Adipose tissue (tissue), 3 donors: ENCODE measurements at regions not wholly inside any gene's neighbourhood (a gene's known extent, or its start where the extent isn't known, plus 50 kb on each side); places are given as distances from the start of the nearest gene placed in this dataset.

Experiments used
- H3K27ac ChIP-seq: one replicate; pipeline ENCODE4 v1.5.1; 2013; ENCODE audit warnings: low read depth, low read length
- WGBS, 3 donors: extraction: QIAGEN DNeasy Blood & Tissue Kit; methylation state at CpG; one replicate each; pipeline ENCODE4 v1.1.7; 2013; 5-methylcytosine and 5-hydroxymethylcytosine counted together
- donor health status: healthy with polysubstance abuse.
- donor health status: Bipolar disorder and iron deficiency.
- donor health status: healthy.

DNA sequence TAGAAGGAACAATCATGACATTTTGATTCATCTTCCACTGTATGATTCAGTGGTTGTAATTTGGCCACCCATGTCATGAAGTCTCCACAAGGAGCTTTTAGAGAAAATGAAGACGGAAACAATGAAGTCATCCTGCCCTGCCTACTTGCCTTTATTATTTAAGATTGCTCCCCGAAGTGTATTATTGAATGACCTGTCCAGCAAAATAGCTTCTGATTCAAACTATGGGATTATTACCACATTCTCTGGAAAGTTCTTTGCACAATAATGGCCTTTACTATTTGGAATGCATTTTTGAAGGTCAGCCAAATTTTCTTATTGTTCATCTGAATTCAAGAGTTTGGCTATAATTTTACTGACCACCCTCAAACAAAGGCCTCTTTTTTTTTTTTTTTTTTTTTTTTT is 77.8 kb upstream of the RFC3 start:
- WGBS, 3 donors: 54 to 69% (median 58%) methylated on average over 2 of the region's 2 CpGs
- H3K27ac ChIP-seq: no peak overlapping the region

DNA sequence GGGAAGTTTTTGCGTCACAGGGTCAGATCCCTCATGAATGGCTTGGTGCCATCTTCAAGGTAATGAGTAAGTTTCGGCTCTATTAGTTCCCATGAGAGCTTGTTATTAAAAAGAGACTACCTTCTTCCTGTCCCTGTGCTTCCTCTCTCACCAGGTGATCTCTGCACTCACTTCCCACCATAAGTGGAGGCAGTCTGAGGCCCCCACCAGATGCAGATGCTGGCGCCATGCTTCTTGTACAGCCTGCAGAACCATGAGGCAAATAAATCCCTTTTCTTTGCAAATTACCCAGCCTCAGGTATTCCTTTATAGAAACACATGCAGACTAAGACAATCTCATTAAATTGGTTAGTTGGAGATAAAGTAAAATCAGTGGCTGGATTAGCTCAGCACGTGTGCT is 75.6 kb upstream of the RFC3 start:
- 86 to 94% (median 87%) methylated on average over 4 of the region's 4 CpGs for WGBS, 3 donors
- H3K27ac ChIP-seq: no peak overlapping the region

DNA sequence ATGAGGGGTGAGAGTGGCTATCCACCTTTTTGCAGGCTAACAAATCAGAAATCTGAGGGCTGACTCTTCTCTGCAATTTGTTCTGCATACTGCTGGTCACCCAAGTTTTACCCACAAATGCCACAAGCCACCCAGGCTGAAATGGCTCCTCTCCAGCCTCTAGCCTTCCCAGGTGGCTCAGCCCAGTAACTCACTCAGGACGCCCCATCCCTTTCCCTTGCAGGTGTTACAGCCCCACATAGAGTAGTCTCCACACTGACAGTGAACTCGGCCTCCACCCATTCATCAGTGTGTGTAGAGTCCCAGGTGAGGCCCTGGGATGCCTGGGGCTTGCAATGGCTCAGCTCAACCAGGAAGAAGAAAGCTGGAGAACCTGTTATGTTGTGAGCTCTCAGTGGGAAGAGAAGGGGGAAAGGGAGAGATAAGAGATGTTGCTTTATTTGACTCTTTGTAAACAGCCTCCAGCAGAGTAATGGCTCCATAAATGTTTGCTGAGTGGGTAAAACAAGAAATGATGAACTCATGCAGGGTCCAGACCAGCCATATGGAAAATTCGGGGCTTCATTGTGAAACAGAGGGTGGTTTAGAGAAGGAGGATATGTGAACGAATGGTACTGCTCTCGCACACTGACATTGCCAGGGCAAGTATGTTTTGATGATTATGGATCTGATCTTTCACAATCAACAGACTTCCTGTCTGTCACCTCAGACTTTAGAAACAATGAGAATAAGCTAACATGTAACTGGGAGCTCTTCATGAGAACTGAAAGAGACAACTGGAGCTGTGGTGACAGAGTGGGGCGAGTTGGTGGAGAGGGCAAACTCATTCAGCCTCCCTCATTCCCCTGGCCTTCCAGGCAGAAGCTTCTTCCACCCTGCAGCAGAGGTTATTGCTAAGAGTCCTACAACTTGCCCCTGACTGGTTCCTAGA is 74.2 kb upstream of the RFC3 start:
- WGBS, 3 donors: 59 to 85% (median 69%) methylated on average over 6 of the region's 6 CpGs
- no peak overlapping the region for H3K27ac ChIP-seq

DNA sequence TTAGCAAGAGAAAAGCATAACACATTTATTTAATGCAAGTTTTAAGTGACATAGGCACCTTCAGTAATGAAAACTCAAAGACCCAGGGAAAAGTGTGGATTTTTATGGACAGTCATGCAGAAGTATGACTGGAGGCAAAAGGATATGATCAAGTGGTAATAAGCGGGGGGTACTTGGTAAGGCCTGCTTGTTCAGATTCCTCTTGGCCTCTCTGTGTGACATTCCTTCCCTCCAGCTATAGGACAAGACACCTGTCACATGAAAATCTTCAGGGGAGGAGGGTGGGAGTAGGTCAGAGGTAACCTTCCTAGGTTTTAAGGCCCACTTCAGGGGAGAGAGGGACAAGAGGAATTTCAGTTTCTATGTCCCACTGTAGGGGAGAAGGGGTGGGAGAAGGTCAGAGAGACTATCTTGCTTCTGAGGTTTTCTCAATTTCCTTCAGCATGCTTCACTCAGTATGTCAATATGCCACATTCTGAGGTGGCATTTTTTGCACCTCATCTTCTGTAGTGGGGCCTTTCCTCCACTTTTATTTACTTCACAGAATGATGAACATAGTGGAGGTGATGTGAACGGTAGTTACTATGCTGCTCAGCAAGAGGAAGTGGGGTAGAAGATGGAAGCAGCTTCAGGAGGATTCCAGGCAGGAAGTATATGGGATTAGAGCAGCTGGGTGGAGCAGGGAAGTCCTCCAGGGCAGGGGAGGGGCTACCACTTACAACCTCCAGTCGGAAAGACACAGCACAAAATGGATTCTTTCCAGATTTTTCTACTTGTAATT is 73.2 kb upstream of the RFC3 start:
- H3K27ac ChIP-seq: no peak overlapping the region
- 51 to 61% (median 59%) methylated on average over 3 of the region's 3 CpGs for WGBS, 3 donors

DNA sequence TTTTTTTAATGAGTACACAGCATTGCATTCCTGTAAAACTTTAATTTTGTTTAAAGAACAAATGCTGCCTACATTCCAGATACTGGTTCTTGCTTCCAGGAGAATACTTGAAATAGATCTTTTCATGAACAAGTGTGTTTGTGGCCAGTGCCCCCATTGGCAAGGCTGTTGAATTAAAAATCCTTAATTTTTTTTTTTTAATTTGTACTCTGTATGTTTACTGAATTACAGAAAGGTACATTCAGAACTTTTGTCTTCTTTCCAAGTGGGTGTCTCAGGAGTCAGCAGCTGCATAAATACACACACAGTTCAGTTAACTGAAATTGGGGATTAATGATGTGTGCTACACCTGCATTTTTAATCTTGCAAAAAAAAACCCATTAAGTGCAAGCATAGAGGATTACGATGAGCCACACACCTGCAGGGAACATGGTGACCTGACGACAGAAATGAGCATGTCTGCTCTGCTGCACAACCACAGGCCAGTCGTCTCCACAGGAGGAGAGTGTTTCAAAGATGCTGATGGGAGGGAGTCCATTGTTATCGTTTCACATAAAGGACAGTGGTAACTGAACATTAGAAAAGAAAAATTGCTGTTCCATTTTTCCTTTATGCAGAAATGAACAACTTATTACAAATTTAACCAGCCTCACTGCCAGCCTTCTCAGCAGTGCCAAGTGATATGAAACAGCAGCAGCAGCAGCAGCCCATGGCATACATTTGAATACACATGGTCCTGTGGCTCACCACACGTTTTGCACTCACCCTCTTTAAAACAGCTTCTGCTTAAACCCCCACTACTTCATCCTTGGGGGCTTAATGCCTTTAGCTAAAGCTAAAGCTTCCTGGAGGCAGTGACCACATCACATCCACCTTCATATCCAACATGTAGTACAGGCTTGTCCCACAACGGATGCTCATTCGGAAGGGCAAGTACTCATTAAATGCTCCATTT is 72.3 kb upstream of the RFC3 start:
- no peak overlapping the region for H3K27ac ChIP-seq
- 62 to 84% (median 78%) methylated on average over 7 of the region's 7 CpGs for WGBS, 3 donors

DNA sequence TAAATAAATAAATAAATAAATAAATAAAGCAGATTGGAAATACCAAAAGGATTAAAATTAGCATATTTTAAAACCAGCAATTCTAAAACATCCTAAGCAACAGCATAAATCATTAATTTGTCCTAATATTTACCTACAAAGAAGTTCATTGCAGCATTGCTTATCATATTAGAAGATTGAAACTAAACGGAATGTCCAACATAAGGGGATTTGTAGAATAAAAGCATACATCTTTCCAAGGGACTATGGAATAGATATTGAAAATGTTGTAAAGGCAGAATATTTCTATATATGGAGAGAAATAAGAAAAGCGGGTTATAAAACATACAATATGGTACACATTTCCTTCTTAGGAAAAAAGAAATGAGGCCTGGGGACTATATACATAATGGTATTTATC is 71.1 kb upstream of the RFC3 start:
- 95 to 98% (median 95%) methylated on average over 2 of the region's 2 CpGs for WGBS, 3 donors
- no peak overlapping the region for H3K27ac ChIP-seq

DNA sequence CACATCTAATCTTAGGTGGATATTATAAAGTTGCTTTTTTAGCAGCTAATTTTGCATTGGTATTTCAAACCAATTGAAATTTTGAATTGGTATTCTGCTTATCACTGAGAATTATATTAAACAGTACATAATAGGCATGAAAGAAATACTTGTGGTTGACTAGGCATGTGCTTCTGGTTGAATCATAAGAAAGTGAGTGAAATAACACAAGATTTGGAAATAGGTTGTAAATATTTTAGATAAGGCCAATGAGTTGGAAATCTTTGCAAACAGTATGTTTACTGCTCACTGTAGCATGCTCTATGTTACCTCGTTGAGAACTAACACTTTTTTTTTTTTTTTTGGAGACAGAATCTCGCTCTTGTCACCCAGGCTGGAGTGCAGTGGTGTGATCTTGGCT is 66.8 kb upstream of the RFC3 start:
- WGBS, 3 donors: 46 to 60% (median 52%) methylated on average over 2 of the region's 2 CpGs
- no peak overlapping the region for H3K27ac ChIP-seq

DNA sequence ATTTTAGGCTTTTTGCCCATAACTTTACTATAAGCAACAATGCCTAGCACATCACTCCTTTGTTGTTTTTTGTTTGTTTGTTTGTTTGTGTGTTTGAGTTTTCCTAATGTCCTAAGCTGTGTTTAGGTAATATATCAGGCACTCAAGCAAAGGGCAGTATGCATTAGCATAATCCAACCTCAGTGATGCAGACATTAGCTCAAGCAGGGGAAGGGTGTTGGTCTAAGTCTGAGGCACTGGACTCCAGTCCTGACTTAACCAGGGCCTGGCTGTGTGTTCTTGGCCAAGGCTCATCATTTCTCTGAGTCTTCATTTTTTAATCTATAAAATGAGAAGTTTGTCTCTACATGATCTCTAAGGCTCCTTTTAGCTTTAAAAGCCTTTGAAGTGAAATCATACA is 65.9 kb upstream of the RFC3 start:
- H3K27ac ChIP-seq: no peak overlapping the region

DNA sequence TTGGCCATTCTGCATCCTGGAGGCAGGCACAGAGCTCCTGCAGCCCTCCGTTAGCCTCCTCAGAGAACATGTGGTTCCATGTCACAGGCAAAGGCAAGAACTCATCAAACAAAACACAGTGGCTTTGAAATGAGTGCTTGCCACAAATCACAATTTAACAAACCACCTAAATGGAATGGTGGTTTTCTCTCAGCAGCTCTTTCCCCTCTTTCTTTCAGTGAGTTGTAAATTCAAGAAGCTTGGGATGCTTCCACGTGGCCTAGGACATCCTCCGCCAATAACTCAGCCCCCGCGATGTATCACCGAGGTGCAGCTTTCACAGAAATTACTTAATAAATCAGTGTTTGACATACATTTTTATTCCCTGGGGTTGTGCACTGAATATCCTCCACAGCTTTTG is 65.4 kb upstream of the RFC3 start:
- no peak overlapping the region for H3K27ac ChIP-seq
- 84 to 92% (median 89%) methylated on average over 6 of the region's 6 CpGs for WGBS, 3 donors

DNA sequence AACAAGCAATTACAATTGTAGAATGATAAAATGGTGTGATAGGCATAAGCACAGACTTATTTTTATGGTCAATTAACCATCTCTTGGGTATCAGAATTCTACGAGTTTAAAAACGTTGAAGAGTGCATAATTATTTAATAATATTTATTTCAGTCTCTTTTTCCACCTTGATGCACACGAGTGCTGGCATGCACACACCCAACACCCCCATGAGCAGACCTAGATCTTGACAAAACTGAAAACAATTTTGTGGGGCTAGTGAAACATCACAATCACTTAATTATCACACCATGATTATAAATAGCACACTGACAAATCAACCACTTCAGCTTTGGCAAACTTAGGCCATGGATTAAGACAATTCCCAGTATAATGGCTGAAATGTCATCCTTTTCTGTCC is 61.0 kb upstream of the RFC3 start:
- no peak overlapping the region for H3K27ac ChIP-seq
- WGBS, 3 donors: 84 to 89% (median 87%) methylated on average over 3 of the region's 3 CpGs

DNA sequence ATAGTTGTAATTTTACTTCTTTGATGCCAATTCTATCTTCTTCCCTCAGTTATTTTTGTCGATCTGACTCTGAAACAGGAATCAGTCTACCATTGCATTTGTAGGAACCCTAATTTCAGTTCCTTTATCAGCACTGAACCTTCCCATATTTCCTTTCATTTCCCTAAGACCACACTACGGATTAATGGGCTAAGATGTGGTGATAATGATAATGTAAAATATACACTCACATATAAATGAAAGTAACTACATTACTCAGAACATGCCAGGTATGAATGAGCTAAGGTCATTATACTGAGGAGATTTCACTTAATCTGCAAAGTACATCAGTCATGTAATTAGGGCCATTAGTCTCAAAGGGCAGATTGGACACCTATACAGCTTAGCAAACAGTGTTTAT is 60.2 kb upstream of the RFC3 start:
- 76 to 94% (median 77%) methylated on average over 2 of the region's 2 CpGs for WGBS, 3 donors
- no peak overlapping the region for H3K27ac ChIP-seq

DNA sequence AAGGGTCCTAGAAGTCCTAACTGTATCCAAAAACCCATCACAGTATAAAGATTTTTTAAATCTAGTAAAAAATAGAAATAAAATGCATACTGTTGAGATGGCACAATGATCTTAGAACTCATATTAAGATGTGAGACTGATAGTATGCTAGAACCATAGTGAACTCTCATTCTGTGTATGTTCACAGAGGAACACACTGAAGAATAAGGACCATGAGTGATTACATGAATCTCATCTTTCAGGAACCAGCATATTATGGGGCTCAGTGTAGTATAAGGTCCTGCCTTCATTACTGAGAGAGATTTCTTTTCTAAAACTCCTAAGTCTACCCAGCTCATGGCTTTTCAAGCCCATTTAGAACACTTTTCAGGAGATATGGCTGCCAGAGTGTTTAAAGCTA is 59.8 kb upstream of the RFC3 start:
- H3K27ac ChIP-seq: no peak overlapping the region

DNA sequence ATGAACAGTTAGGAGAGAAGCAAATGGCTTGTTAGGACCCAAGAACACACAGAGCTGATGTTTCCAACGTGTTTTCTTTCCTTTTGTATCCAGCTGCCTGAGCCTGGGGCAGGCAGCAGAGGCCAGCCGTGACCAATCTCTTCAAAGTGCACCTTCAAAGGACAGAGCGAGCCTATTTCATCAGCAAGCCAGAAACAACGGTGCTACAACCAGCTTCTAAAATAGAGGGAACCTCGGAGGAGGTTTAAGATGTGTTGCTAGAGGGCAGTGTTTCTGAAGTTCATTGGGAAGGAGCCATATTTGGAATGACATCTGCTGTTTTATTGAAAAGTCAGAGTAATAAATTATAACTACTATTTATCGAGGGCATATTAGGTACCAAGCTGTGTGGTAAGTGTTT is 56.2 kb upstream of the RFC3 start:
- WGBS, 3 donors: 64 to 75% (median 66%) methylated on average over 6 of the region's 6 CpGs
- H3K27ac ChIP-seq: no peak overlapping the region

DNA sequence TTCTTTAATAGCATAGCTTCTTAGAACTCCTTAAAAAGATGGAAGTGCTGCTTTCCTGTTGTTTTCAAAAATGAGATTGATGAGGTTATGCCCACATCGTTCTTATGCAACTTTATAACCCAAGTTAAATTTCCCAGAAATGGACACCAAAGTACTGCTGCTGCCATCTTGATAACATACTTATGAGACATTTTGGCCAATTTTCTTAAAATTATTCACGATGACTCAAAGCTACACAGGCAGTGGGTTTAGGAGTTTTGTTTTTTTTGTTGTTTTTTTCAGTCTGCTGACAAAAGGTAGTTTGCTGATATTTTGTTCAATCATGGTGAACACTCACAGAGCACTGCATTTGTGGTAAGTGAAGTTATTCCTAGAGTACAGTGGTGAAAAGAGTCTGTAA is 54.9 kb upstream of the RFC3 start:
- 44 to 83% (median 61%) methylated on average over 2 of the region's 2 CpGs for WGBS, 3 donors
- no peak overlapping the region for H3K27ac ChIP-seq

DNA sequence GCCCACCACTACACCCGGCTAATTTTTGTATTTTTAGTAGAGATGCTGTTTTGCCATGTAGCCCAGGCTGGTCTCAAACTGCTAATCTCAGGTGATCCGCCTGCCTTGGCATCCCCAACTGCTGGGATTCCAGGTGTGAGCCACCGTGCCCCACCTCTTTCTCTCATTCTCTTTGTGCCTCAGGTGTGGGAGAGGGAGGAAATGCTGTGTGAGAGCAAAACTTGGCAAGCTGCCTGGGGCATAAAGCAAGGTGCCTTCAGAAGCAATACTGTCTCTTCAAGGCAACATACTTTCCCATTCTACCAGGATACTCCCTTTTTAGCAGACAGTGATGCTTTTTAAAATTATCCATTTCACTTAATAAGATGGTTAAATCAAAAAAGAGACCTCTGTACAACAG is 53.2 kb upstream of the RFC3 start:
- H3K27ac ChIP-seq: no peak overlapping the region
- 75 to 82% (median 80%) methylated on average over 3 of the region's 3 CpGs for WGBS, 3 donors

DNA sequence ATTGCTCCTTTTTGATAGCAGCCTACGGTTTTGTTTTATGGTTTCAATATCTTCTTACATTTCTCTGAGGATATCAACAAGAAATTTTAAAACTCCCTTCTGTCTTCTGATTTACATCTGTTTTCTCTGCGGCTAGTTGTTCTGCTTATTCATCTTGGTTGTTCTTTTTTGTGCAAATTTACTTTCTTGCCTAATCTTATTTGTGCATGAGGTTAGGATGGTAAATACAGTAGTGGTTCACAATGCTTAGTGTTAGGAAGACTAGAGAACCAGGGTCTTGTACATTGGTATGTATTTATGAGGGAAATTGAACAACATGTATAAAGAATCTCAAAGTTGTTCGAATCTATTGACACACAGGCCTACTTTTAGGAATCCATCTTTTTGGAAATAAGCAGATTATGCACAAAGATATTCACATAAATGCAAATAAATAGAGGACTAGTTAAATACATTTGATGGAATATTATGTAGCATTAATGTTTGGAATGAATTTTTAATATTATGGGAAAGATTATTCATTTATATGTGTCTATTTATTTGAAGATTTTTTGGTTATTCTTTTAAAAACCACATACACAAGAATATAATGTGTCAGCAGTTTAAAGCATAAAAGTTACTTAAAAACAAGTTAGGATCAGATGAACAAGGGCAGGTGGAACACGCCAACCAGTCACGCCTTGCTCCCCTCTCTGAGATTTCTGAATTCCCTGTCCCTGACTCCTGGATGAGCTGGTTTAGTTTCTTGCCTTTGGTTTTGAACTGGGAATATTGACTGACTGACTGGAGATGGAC is 51.4 kb upstream of the RFC3 start:
- H3K27ac ChIP-seq: no peak overlapping the region
- WGBS, 3 donors: 87 to 93% (median 91%) methylated on average over 5 of the region's 5 CpGs

DNA sequence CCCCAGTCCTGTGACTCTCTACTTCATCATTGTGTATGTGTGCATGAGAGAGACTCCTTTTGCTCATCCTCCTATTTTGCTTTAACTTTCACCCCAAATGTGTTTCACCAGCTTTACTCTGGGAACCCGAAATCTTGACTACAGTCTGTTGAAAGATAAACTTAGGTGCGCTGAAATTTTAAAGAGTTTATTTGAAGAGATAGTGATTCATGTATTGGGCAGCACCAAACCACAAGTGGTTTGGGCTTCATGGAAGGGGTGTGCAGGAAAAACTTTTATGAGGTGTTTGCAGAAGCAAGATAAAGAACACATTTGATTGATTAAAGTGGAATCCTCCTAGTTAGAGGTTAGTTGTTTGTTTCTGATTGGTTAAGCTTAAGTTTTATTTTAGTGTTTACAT is 50.8 kb upstream of the RFC3 start:
- WGBS, 3 donors: 91 to 96% (median 93%) methylated on average over 2 of the region's 2 CpGs
- no peak overlapping the region for H3K27ac ChIP-seq
